Smooth muscle cell (in vitro differentiated cells): ENCODE measurements at regions not wholly inside any gene's neighbourhood (a gene's known extent, or its start where the extent isn't known, plus 50 kb on each side); places are given as distances from the start of the nearest gene placed in this dataset.
A peak's percentile ranks its signal among the peaks of the same experiment; 100 is the strongest.

Experiments used
- DNase-seq: peaks from one replicate; lab custom pipeline; 2025; ENCODE audit not compliant: unreplicated experiment; lab: John Stamatoyannopoulos, UW
- H2AFZ ChIP-seq: fragments of 200-600 bp; sonication (generic); 2 replicates; pipeline ENCODE4 v1.6.0; 2016; ENCODE audit warnings: antibody characterized with exemption, low read depth, mild to moderate bottlenecking
- H3F3A ChIP-seq: fragments of 200-600 bp; sonication (generic); 2 replicates; pipeline ENCODE4 v1.6.0; 2017; ENCODE audit warnings: antibody characterized with exemption, low read depth
- H3K27ac ChIP-seq: fragments of 200-600 bp; sonication (generic); 2 replicates; pipeline ENCODE4 v1.5.1; 2016; ENCODE audit warnings: low read depth, mild to moderate bottlenecking
- H3K27me3 ChIP-seq: fragments of 200-600 bp; sonication (generic); 2 replicates; pipeline ENCODE4 v1.6.1; 2016; ENCODE audit warnings: low read depth, mild to moderate bottlenecking
- H3K36me3 ChIP-seq: fragments of 200-600 bp; sonication (generic); 2 replicates; pipeline ENCODE4 v1.5.1; 2016; ENCODE audit warnings: low read depth
- H3K4me1 ChIP-seq: fragments of 200-600 bp; sonication (generic); 2 replicates; pipeline ENCODE4 v1.5.1; 2016; ENCODE audit warnings: low read depth
- H3K4me2 ChIP-seq: fragments of 200-600 bp; sonication (generic); 2 replicates; pipeline ENCODE4 v1.6.0; 2016; ENCODE audit warnings: mild to moderate bottlenecking
- H3K4me3 ChIP-seq: fragments of 200-600 bp; sonication (generic); 2 replicates; pipeline ENCODE4 v1.5.1; 2016; ENCODE audit warnings: mild to moderate bottlenecking
- H3K79me2 ChIP-seq: fragments of 200-600 bp; sonication (generic); 2 replicates; pipeline ENCODE4 v1.6.0; 2016; ENCODE audit warnings: low read depth, mild to moderate bottlenecking
- H3K9ac ChIP-seq: fragments of 200-600 bp; sonication (generic); 2 replicates; pipeline ENCODE4 v1.6.0; 2016; ENCODE audit warnings: low read depth
- H3K9me3 ChIP-seq: fragments of 200-600 bp; sonication (generic); replicated peaks from 2 replicates; pipeline ENCODE4 v1.5.1; 2016; ENCODE audit warnings: low read depth
- H4K20me1 ChIP-seq: fragments of 200-600 bp; sonication (generic); 2 replicates; pipeline ENCODE4 v1.6.0; 2016; ENCODE audit warnings: low read depth
- CTCF ChIP-seq: fragments of 200-600 bp; sonication (generic); IDR thresholded peaks from 2 replicates; pipeline ENCODE4 v1.5.1; 2017; ENCODE audit warnings: borderline replicate concordance, mild to moderate bottlenecking, antibody characterized with exemption; ENCODE audit not compliant: insufficient read depth, poor library complexity, severe bottlenecking
- WGBS: methylation state at CpG from one replicate; pipeline ENCODE4 v1.1.7; 2016; ENCODE audit warnings: low lambda C conversion rate; 5-methylcytosine and 5-hydroxymethylcytosine counted together

GRCh38 chr1:218494449-218494852 lies 149.3 kb downstream of the TGFB2 start:
- no peak overlapping the region for H2AFZ ChIP-seq
- no peak overlapping the region for H3K9ac ChIP-seq
- H3K4me2 ChIP-seq = no peak overlapping the region
- peaks cover 13% of the 10 kb centered on the region for H3F3A ChIP-seq
- no peaks in the 10 kb centered on the region for H3K27me3 ChIP-seq
- H3K79me2 ChIP-seq = no peaks in the 10 kb centered on the region
- no peaks in the 10 kb centered on the region for H3K36me3 ChIP-seq
- H3K27ac ChIP-seq = no peak overlapping the region
- no peaks in the 10 kb centered on the region for H3K9me3 ChIP-seq
- H3K4me3 ChIP-seq = no peak overlapping the region
- no peak for TF ChIP-seq CTCF
- WGBS = 79% methylated on average over 2 of the region's 2 CpGs
- peaks cover 33% of the 10 kb centered on the region for H3K4me1 ChIP-seq
- H4K20me1 ChIP-seq = no peaks in the 10 kb centered on the region
- DNase-seq = no peak

- no peak for TF ChIP-seq CTCF
- WGBS = 60% methylated on average over 3 of the region's 3 CpGs
These were observed 150.8 kb downstream of the TGFB2 start for GRCh38 chr1:218495931-218496330.

GRCh38 chr1:218496561-218496960 lies 151.4 kb downstream of the TGFB2 start:
- Histone ChIP-seq H3K27ac (peak overlapping the region; percentile 95), H3K4me1 (peaks cover 38% of the 10 kb centered on the region), H3K4me3 (no peak overlapping the region), H2AFZ (no peak overlapping the region), H4K20me1 (no peaks in the 10 kb centered on the region), H3K36me3 (no peaks in the 10 kb centered on the region), H3K79me2 (no peaks in the 10 kb centered on the region), H3K9ac (no peak overlapping the region), H3K27me3 (no peaks in the 10 kb centered on the region), H3K9me3 (no peaks in the 10 kb centered on the region), H3F3A (peaks cover 20% of the 10 kb centered on the region), H3K4me2 (peak overlapping the region; percentile 72)
- DNase-seq = no peak
- no peak for TF ChIP-seq CTCF
- WGBS = 4% methylated on average over 2 of the region's 2 CpGs

More at GRCh38 chr1:218495931-218496330, 150.8 kb downstream of the TGFB2 start:
- H3K9ac ChIP-seq = no peak overlapping the region
- no peaks in the 10 kb centered on the region for H3K79me2 ChIP-seq
- H3F3A ChIP-seq = peaks cover 20% of the 10 kb centered on the region
- H3K4me2 ChIP-seq = peak overlapping the region; percentile 3
- H3K36me3 ChIP-seq = no peaks in the 10 kb centered on the region
- no peak overlapping the region for H3K4me3 ChIP-seq
- peak overlapping the region; percentile 79 for H3K27ac ChIP-seq
- H2AFZ ChIP-seq = no peak overlapping the region
- no peaks in the 10 kb centered on the region for H4K20me1 ChIP-seq
- H3K4me1 ChIP-seq = peaks cover 38% of the 10 kb centered on the region
- no peaks in the 10 kb centered on the region for H3K27me3 ChIP-seq
- no peaks in the 10 kb centered on the region for H3K9me3 ChIP-seq
- DNase-seq = no peak

GRCh38 chr1:218498056-218498938 lies 153.2 kb downstream of the TGFB2 start:
- 28% methylated on average over 8 of the region's 8 CpGs for WGBS
- H4K20me1 ChIP-seq = no peaks in the 10 kb centered on the region
- peak overlapping the region; percentile 32 for H3K4me3 ChIP-seq
- no peaks in the 10 kb centered on the region for H3K9me3 ChIP-seq
- H3K36me3 ChIP-seq = no peaks in the 10 kb centered on the region
- H3K4me1 ChIP-seq = peaks cover 35% of the 10 kb centered on the region
- H2AFZ ChIP-seq = no peak overlapping the region
- peak overlapping the region; percentile 89 for H3K9ac ChIP-seq
- no peaks in the 10 kb centered on the region for H3K27me3 ChIP-seq
- no peak for DNase-seq
- H3K79me2 ChIP-seq = no peaks in the 10 kb centered on the region
- peak overlapping the region; percentile 80 for H3K4me2 ChIP-seq
- H3K27ac ChIP-seq = peak overlapping the region; percentile 95
- H3F3A ChIP-seq = peaks cover 20% of the 10 kb centered on the region
- TF ChIP-seq CTCF = no peak
